ENCODE measurements at regions not wholly inside any gene's neighbourhood (a gene's known extent, or its start where the extent isn't known, plus 50 kb on each side); places are given as distances from the start of the nearest gene placed in this dataset.

- Mint-ChIP-seq H3K36me3 (ENCODE audit: low read depth) (no peaks in the 10 kb centered on the region), H3K27me3 (ENCODE audit: low read depth) (no peaks in the 10 kb centered on the region), H3K4me3 (no peak overlapping the region), H3K9me3 (peaks cover 5% of the 10 kb centered on the region), H3K27ac (peak overlapping the region in 1 of 3 experiments; percentile 59), H3K4me1 (no peaks in the 10 kb centered on the region)
- no peak for TF ChIP-seq CTCF (IDR thresholded peaks at IDR 0.05; ENCODE audit: unreplicated experiment in 3 of 3)
Observed at GRCh38 chr13:104847922-104848321, 1687.5 kb downstream of the EFNB2 start.

- no peak overlapping the region for H3K27ac Mint-ChIP-seq
- H3K4me1 Mint-ChIP-seq, result no peaks in the 10 kb centered on the region
- H3K4me3 Mint-ChIP-seq, result no peak overlapping the region
- H3K9me3 Mint-ChIP-seq, result no peaks in the 10 kb centered on the region
- H3K36me3 Mint-ChIP-seq (ENCODE audit: low read depth), result no peaks in the 10 kb centered on the region
- no peaks in the 10 kb centered on the region for H3K27me3 Mint-ChIP-seq (ENCODE audit: low read depth)
- TF ChIP-seq CTCF (IDR thresholded peaks at IDR 0.05; ENCODE audit: unreplicated experiment in 3 of 3), result no peak
Observed at GRCh38 chr13:104843401-104843800, 1692.1 kb downstream of the EFNB2 start.

GRCh38 chr13:104841110-104841509 is 1694.4 kb downstream of the EFNB2 start:
- TF ChIP-seq CTCF (IDR thresholded peaks at IDR 0.05; ENCODE audit: unreplicated experiment in 3 of 3), result no peak
- no peaks in the 10 kb centered on the region for H3K36me3 Mint-ChIP-seq (ENCODE audit: low read depth)
- no peak overlapping the region for H3K27ac Mint-ChIP-seq
- no peak overlapping the region for H3K4me3 Mint-ChIP-seq
- peaks cover 5% of the 10 kb centered on the region for H3K27me3 Mint-ChIP-seq (ENCODE audit: low read depth)
- no peaks in the 10 kb centered on the region for H3K4me1 Mint-ChIP-seq
- H3K9me3 Mint-ChIP-seq, result peaks cover 5% of the 10 kb centered on the region

- Mint-ChIP-seq H3K9me3 (peaks cover 5% of the 10 kb centered on the region), H3K36me3 (ENCODE audit: low read depth) (no peaks in the 10 kb centered on the region), H3K4me3 (no peak overlapping the region), H3K27ac (no peak overlapping the region), H3K4me1 (no peaks in the 10 kb centered on the region), H3K27me3 (ENCODE audit: low read depth) (peaks cover 5% of the 10 kb centered on the region)
- no peak for TF ChIP-seq CTCF (IDR thresholded peaks at IDR 0.05; ENCODE audit: unreplicated experiment in 3 of 3)
Observed at GRCh38 chr13:104837756-104838155, 1697.7 kb downstream of the EFNB2 start.

GRCh38 chr13:104833221-104833620 is 1702.2 kb downstream of the EFNB2 start:
- H3K27ac Mint-ChIP-seq, result no peak overlapping the region
- no peak for TF ChIP-seq CTCF (IDR thresholded peaks at IDR 0.05; ENCODE audit: unreplicated experiment in 3 of 3)

GRCh38 chr13:104832231-104832630 is 1703.2 kb downstream of the EFNB2 start:
- H3K36me3 Mint-ChIP-seq (ENCODE audit: low read depth), result no peaks in the 10 kb centered on the region
- H3K27me3 Mint-ChIP-seq (ENCODE audit: low read depth), result no peaks in the 10 kb centered on the region

More at GRCh38 chr13:104833221-104833620, 1702.2 kb downstream of the EFNB2 start:
- peaks cover 5% of the 10 kb centered on the region for H3K27me3 Mint-ChIP-seq (ENCODE audit: low read depth)
- no peak overlapping the region for H3K4me3 Mint-ChIP-seq
- H3K9me3 Mint-ChIP-seq, result peaks cover 7% of the 10 kb centered on the region
- H3K36me3 Mint-ChIP-seq (ENCODE audit: low read depth), result no peaks in the 10 kb centered on the region
- H3K4me1 Mint-ChIP-seq, result peaks cover 10% of the 10 kb centered on the region

More at GRCh38 chr13:104832231-104832630, 1703.2 kb downstream of the EFNB2 start:
- H3K4me3 Mint-ChIP-seq, result no peak overlapping the region
- H3K9me3 Mint-ChIP-seq, result peaks cover 3% of the 10 kb centered on the region
- peaks cover 10% of the 10 kb centered on the region for H3K4me1 Mint-ChIP-seq
- H3K27ac Mint-ChIP-seq, result no peak overlapping the region
- no peak for TF ChIP-seq CTCF (IDR thresholded peaks at IDR 0.05; ENCODE audit: unreplicated experiment in 3 of 3)
